ENCODE measurements at regions not wholly inside any gene's neighbourhood (a gene's known extent, or its start where the extent isn't known, plus 50 kb on each side); places are given as distances from the start of the nearest gene placed in this dataset.

DNA sequence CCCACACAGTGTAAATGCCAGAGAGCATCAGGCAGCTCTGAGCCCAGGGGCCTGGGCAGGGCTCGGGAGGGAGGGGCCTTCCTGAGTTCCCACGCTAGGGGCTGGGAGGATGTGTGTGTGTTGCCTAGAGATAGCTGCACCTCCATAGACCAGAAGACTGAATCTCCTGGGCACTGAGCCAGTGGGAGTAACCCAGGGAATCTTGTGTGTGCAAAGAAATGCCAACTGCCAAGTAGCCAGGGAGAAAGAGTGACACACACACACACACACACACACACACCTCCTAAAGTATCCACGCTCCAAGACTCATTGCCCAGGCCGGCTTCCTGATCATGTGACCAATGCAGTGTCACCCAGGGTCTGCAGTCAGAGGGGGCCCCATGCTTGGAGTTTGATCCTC lies 166.2 kb upstream of the RPL38 start:
- Histone ChIP-seq H3K27ac (ENCODE audit: low read length in 2 of 2) (no peak overlapping the region), H3K4me1 (ENCODE audit: control insufficient read depth in 2 of 2, insufficient read depth in 2 of 2, low read length in 2 of 2) (no peaks in the 10 kb centered on the region), H3K79me2 (ENCODE audit: control insufficient read depth, insufficient read depth, low read length) (no peaks in the 10 kb centered on the region), H4K20me1 (ENCODE audit: control insufficient read depth, insufficient read depth, low read length, poor library complexity, severe bottlenecking) (no peaks in the 10 kb centered on the region), H3K9me3 (ENCODE audit: control extremely low read depth in 1 of 3, control insufficient read depth in 2 of 3, insufficient read depth in 1 of 3, low read length in 2 of 3) (no peaks in the 10 kb centered on the region), H3K4me2 (replicated peaks; ENCODE audit: low read depth, low read length, poor library complexity, severe bottlenecking) (no peak overlapping the region), H3K9ac (ENCODE audit: low read length) (no peak overlapping the region), H2AFZ (ENCODE audit: insufficient read depth, low read depth, low read length, poor library complexity, severe bottlenecking) (no peak overlapping the region), H3K4me3 (ENCODE audit: control extremely low read depth in 1 of 5, extremely low read depth in 1 of 5, insufficient read depth in 1 of 5, low read depth in 2 of 5, low read length in 4 of 5) (no peak overlapping the region), H3K36me3 (replicated peaks in 1 of 2; ENCODE audit: control extremely low read depth in 1 of 2, control insufficient read depth in 1 of 2, extremely low read depth in 1 of 2, insufficient read depth in 2 of 2, low read length in 1 of 2) (no peaks in the 10 kb centered on the region), H3K27me3 (replicated peaks in 1 of 4; ENCODE audit: control extremely low read depth in 1 of 4, control insufficient read depth in 3 of 4, insufficient read depth in 4 of 4, low read length in 3 of 4) (no peaks in the 10 kb centered on the region)
- Mint-ChIP-seq H3K9me3 (ENCODE audit: insufficient read depth) (no peaks in the 10 kb centered on the region), H3K4me1 (no peaks in the 10 kb centered on the region), H3K27ac (no peak overlapping the region), H3K27me3 (no peaks in the 10 kb centered on the region), H3K4me3 (no peak overlapping the region)
- no peak for ATAC-seq (ENCODE audit: low read depth)
- no peak for DNase-seq
- ChIA-PET POLR2A (no interaction called here), CTCF (no interaction called here)
- TF ChIP-seq CTCF (IDR thresholded peaks at IDR 0.05) (no peak), EZH2 (IDR thresholded peaks at IDR 0.05; ENCODE audit: borderline replicate concordance, insufficient read depth, low read depth, low read length, poor library complexity, severe bottlenecking) (no peak)
- intact Hi-C loops (cut with micrococcal nuclease), result no loop called here
- 54% methylated on average over 3 of the region's 4 CpGs for WGBS (ENCODE audit: insufficient coverage)

DNA sequence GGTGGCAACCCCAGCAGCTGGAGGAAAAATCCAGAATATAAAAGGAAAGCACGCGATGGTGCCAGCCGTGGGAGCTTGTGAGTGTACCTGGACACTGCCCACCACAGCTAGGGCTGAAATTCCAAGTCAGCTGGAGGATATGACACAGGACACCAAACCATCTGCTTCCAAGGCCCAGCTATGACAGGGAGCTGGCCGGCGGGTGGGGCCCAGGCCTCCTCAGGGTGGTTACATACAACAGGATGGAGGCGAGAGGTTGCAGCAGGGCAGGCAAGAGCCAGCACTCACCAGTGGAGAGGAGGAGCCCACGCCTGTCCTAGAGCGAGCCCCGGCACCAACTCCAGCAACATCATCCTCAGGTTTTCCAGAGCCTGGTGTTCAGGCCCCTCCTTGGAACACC lies 163.2 kb upstream of the RPL38 start:
- Histone ChIP-seq H3K36me3 (replicated peaks in 1 of 2; ENCODE audit: control extremely low read depth in 1 of 2, control insufficient read depth in 1 of 2, extremely low read depth in 1 of 2, insufficient read depth in 2 of 2, low read length in 1 of 2) (no peaks in the 10 kb centered on the region), H4K20me1 (ENCODE audit: control insufficient read depth, insufficient read depth, low read length, poor library complexity, severe bottlenecking) (no peaks in the 10 kb centered on the region), H3K4me2 (replicated peaks; ENCODE audit: low read depth, low read length, poor library complexity, severe bottlenecking) (no peak overlapping the region), H3K27me3 (replicated peaks in 1 of 4; ENCODE audit: control extremely low read depth in 1 of 4, control insufficient read depth in 3 of 4, insufficient read depth in 4 of 4, low read length in 3 of 4) (no peaks in the 10 kb centered on the region), H3K4me1 (ENCODE audit: control insufficient read depth in 2 of 2, insufficient read depth in 2 of 2, low read length in 2 of 2) (no peaks in the 10 kb centered on the region), H3K9me3 (ENCODE audit: control extremely low read depth in 1 of 3, control insufficient read depth in 2 of 3, insufficient read depth in 1 of 3, low read length in 2 of 3) (no peaks in the 10 kb centered on the region), H3K27ac (ENCODE audit: low read length in 2 of 2) (no peak overlapping the region), H2AFZ (ENCODE audit: insufficient read depth, low read depth, low read length, poor library complexity, severe bottlenecking) (no peak overlapping the region), H3K4me3 (ENCODE audit: control extremely low read depth in 1 of 5, extremely low read depth in 1 of 5, insufficient read depth in 1 of 5, low read depth in 2 of 5, low read length in 4 of 5) (no peak overlapping the region), H3K9ac (ENCODE audit: low read length) (no peak overlapping the region), H3K79me2 (ENCODE audit: control insufficient read depth, insufficient read depth, low read length) (no peaks in the 10 kb centered on the region)
- 94% methylated on average over 9 of the region's 9 CpGs for WGBS (ENCODE audit: insufficient coverage)
- ATAC-seq (ENCODE audit: low read depth), result no peak
- no peak for DNase-seq
- intact Hi-C loops (cut with micrococcal nuclease), result no loop called here
- POLR2A ChIA-PET, result no interaction called here
- Mint-ChIP-seq H3K27me3 (no peaks in the 10 kb centered on the region), H3K4me1 (no peaks in the 10 kb centered on the region), H3K9me3 (ENCODE audit: insufficient read depth) (no peaks in the 10 kb centered on the region), H3K27ac (no peak overlapping the region), H3K4me3 (no peak overlapping the region)
- CTCF ChIA-PET, result no interaction called here
- TF ChIP-seq CTCF (IDR thresholded peaks at IDR 0.05) (no peak), EZH2 (IDR thresholded peaks at IDR 0.05; ENCODE audit: borderline replicate concordance, insufficient read depth, low read depth, low read length, poor library complexity, severe bottlenecking) (no peak)

Data from B cell (primary cell).